Choroid plexus epithelial cell (primary cell): ENCODE measurements at regions not wholly inside any gene's neighbourhood (a gene's known extent, or its start where the extent isn't known, plus 50 kb on each side); places are given as distances from the start of the nearest gene placed in this dataset.

Experiments
- DNase-seq: peaks from one replicate; pipeline ENCODE4 v3.0.0-alpha.2; 2010; ENCODE audit warnings: low read depth
- H3K4me3 ChIP-seq: 2 replicates; pipeline ENCODE4 v1.5.1; 2011; ENCODE audit warnings: low read depth, mild to moderate bottlenecking, control low read depth, low read length, moderate library complexity
- TF ChIP-seq, protein P1 (sequence below): conservative IDR thresholded peaks from 2 replicates; pipeline ENCODE4 v1.5.1; 2011; ENCODE audit warnings: low read depth, mild to moderate bottlenecking, control low read depth, inconsistent platforms, low read length, moderate library complexity

DNA sequence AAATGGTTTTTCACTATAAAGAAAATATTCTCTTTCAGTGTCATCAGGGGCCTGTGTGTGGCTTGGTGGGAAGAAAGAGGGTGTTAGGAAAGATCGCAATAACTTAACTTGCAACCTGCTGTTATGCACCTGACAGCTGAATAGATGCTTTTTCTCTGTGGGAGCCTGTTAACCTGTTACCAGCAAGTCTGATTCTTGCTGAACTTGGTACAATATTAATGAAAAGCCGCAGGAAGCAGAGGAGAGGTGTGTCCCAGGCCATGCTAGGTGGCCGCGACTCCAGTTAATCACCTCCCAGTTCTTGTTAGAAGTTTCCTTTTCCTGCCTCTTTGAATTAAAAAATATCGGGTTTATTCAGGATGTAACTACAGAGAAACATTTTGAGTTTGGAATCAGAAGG, 494.8 kb upstream of the AGA start:
- DNase-seq = no peak
- TF ChIP-seq, protein P1, sequence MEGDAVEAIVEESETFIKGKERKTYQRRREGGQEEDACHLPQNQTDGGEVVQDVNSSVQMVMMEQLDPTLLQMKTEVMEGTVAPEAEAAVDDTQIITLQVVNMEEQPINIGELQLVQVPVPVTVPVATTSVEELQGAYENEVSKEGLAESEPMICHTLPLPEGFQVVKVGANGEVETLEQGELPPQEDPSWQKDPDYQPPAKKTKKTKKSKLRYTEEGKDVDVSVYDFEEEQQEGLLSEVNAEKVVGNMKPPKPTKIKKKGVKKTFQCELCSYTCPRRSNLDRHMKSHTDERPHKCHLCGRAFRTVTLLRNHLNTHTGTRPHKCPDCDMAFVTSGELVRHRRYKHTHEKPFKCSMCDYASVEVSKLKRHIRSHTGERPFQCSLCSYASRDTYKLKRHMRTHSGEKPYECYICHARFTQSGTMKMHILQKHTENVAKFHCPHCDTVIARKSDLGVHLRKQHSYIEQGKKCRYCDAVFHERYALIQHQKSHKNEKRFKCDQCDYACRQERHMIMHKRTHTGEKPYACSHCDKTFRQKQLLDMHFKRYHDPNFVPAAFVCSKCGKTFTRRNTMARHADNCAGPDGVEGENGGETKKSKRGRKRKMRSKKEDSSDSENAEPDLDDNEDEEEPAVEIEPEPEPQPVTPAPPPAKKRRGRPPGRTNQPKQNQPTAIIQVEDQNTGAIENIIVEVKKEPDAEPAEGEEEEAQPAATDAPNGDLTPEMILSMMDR = no peak
- H3K4me3 ChIP-seq = no peak overlapping the region

DNA sequence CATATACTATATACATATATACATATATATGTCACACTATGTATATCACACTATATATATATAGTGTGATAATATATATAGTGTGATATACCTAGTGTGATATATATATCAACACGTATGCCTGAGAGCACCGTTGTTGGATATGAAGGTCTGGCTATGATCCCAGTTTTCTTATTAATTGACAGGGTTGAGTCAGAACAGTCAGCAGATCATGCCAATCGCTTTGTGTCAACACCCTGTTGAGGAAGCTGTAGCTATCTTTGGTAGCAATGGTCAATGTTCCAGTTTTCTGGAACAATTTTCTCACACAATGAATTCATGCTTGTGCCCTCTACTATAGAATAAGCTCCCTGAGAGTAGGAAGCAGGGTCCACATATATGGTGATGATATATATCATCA, 496.0 kb upstream of the AGA start:
- no peak overlapping the region for H3K4me3 ChIP-seq

DNA sequence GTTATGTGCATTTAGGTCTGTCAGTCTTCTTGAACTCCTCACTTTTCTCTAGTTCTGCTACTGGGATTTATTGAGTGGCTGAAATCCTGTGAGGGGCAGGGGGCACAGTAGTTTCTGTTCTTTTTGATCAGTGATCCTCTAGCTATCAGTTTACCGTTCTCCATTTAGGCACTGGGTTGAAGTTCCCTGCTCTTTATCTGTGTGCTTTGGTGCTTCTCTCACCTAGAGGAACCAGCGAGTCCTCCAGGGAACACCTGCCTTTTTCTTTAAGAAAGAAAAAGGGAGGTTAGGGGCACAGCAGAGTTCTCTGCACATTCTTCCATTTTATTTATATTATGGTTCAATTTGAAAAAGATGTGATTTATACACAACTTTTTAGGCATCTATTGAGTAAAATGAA, 503.0 kb upstream of the AGA start:
- no peak for DNase-seq
- TF ChIP-seq, protein P1 = no peak
- no peak overlapping the region for H3K4me3 ChIP-seq

More for the DNA sequence above, 496.0 kb upstream of the AGA start:
- TF ChIP-seq, protein P1 = no peak
- no peak for DNase-seq

DNA sequence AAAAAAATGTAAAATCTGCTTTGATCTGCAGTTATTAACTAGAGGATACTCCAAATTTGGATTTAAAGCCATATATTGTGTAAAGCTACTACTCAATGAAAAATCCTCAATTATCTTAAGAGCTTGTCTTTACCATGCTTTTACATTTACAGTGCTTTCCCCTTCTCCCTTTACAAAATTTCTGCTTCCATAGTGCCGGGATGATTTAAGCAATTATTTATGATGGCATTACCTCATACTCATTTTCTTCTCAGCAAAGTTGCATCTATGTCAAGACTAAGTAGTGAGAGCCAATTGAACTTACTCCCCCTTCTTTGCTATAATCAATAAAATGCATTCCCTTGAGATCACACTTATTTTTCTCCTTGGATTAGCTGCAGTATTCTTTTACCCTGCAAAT, 505.4 kb upstream of the AGA start:
- TF ChIP-seq, protein P1 = no peak
- DNase-seq = no peak

DNA sequence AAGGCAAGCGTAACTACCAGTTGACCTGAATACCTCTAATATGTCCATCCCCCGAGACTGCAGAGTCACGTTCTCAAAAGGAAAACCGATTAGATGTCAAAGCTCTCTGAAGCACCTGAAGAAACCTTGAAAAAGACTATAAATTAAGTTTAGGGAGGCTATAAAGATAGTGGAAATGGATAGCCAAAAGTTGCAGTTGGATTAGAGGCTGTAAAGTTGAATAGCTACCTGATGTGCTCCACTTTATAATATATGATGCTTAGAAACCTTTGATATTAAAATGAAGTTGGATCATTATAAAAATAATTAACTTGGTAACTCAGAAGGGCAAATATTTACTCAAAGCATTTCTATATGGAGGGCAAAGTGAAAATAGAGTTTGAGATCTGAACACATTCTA, 506.6 kb upstream of the AGA start:
- no peak for DNase-seq
- TF ChIP-seq, protein P1 = no peak
- H3K4me3 ChIP-seq = no peak overlapping the region

More for the DNA sequence above, 505.4 kb upstream of the AGA start:
- no peak overlapping the region for H3K4me3 ChIP-seq

DNA sequence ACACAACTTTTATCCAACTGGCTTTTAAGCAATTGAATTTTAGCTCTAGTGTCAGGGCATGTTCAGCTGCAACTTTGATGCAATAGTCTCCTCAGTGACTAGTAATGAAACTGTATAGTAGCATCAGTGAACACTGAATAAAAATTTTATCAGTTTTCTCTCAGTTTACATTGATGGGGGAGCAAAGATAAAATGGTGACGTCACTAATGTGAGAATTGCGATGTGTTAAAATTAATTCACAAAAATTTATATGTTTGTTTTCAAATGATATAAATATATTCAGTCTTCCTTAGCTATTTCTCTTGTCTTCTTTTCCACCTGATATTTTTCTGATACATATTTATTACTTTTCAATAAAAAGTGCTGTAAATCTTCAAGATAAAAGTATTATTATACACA, 508.8 kb upstream of the AGA start:
- TF ChIP-seq, protein P1 = no peak
- no peak overlapping the region for H3K4me3 ChIP-seq
- no peak for DNase-seq

DNA sequence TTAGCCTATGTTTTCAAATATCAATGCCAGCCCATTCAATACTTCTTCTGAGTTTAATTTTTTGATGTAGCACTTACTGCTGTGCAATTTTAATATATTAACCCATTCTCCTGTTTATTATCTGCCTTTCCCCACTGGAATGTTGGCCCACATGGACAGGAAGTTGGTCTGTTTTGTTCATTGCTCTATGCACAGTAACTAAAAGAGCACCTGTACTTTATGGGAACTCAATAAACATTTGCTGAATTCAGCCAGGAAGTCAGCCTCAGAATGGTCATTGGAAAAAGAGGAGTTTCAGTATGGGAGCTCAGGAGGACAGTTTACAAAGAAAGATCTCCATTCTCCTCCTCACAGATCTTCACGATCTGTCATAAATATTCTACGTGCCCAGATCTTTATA, 510.5 kb upstream of the AGA start:
- TF ChIP-seq, protein P1 = no peak
- DNase-seq = no peak
- H3K4me3 ChIP-seq = no peak overlapping the region
